ENCODE measurements at regions not wholly inside any gene's neighbourhood (a gene's known extent, or its start where the extent isn't known, plus 50 kb on each side); places are given as distances from the start of the nearest gene placed in this dataset.
"Not testable (repeated sequence)": the region's sequence is repeated elsewhere in the genome, so short reads cannot be mapped to it uniquely, and the experiment has no call there.

DNA sequence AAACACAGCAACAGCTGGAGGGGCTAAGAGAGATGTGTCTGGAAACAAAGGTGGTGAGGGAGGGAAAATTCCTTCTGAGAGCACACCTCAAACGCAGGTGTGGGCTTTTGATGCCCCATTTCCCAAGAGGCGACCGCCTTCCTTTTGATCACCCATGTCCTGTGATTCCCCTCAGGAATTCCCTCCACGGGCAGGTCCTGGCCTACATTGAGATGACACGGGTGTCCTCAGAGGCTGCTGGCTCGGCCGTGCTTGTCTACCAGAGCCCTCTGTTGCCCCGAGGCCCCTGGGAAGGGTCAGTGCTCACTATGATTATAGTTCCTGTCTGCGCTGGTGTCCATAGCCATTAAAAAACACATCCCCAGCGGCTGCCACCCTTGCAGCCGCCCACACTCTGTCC is 242.6 kb downstream of the TFAP2C start:
- no peak for DNase-seq (ENCODE audit: low read depth in 2 of 2)

DNA sequence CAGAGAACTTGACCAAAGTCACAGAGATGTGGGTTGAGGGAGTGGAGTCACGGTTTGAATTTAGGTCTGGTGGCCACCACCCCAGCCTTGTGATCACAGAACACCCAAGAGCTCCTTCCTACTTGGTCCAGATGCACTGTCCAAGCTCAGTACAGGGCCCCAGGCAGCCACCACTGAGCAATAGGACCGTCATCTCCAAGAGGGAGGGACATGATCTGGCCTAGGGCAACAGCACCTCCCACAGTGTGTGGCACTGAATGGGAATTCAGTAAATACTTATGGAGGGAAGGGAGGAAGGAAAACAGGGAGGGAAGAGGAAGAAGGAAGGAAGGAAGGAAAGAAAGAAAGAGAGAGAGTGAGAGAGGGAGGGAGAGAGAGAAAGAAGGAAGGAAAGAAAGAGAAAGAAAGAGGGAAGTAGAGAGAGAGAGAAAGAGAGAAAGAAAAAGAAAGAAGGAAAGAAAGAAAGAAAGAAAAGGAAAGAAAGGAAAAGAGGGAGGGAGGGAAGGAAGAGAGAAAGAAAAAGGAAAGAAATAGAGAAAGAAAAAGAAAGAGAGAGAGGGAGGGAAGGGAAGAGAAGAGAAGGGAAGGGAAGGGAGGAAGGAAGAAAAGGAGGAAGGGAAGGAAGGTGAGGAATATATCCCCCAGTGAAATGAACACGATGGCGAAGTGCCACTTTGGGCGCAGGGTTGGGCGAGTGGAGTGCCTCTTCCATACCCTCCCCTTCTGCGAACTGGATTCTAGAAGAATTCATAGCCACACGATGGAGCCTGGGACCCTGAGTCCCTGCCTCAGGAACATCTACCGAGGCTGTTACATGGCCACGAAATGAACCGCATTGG is 243.7 kb downstream of the TFAP2C start:
- no peak for DNase-seq (ENCODE audit: low read depth in 2 of 2)

DNA sequence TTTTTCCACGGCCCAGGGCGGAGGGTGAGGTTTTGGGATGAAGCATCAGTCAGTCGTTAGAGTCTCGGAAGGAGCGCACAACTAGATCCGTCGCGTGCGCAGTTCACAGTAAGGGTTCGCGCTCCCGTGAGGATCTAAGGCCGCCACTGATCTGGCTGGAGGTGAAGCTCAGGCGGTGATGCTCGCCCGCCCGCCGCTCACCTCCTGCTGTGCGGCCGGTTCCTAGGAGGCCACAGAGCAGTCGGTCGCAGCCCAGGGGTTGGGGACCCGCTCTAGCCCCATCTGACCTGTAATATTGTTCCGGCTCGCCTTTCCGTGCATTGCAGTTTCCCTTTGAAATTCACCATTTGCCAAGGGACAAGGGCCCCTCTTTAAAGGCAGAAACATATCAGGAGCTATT is 244.7 kb downstream of the TFAP2C start:
- DNase-seq (ENCODE audit: low read depth in 2 of 2) = no peak

DNA sequence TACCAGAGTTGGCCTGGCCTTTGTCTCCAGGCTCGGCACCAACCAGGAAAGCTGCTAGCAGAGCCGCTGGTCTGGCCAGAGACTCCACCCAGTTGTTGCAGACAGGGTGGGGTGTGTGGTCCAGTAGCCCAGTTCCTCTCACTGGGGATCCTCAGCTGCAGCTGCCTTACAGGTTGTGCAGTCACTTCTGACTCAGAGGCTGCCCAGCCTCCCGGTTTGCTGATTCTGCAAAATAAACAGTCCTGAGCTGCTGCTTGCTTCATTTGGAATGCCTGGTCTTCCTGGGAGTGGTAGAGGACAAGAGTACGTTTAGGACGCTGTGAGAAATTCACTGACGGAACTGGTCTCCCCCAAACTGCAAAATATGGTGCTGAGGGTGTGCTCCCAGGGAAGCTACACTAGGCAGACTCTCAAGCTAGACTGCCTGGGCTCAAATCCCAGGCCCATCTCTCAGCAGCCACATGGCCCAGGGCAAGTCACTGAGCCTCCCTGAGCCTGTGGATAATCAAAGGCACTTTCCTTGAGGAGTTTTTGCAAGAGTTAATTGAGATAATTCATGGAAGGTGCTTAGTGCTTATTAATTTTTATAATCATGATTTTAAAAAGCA is 246.1 kb downstream of the TFAP2C start:
- no peak for DNase-seq (ENCODE audit: low read depth in 2 of 2)

DNA sequence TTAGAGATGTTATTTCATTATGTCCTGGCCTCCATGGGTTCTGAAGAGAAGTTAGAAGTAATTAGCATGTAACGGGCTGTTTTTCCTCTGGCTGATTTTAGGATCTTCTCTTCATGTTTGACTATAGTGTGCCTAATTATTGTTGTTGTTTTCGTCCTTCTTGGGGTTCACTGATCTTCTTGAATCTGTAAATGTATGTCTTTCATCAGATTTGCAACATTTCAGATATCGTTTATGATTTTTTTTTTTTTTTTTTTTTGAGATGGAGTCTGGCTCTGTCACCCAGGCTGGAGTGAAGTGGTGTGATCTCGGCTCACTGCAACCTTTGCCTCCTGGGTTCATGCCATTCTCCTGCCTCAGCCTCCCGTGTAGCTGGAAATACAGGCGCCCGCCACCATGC is 246.7 kb downstream of the TFAP2C start:
- DNase-seq (ENCODE audit: low read depth in 2 of 2) = no peak

DNA sequence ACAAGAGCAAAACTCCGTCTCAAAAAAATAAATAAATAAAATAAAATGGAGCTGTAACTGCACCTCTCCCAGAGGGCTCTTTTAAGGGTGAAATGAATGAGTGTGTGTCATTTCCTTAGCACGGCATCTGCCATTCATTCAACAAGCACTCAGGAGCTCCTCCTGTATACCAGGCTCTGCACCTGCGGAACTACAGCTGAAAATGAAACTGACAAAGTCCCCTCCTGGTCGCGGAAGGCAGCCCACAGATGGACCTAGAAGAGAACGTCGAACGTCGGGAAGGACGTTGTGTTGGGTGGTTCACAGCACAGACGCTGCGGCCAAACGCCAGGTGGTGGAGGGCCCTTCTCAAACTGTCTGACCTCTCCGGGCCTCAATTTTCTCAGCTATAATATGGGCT is 256.4 kb downstream of the TFAP2C start:
- no peak for DNase-seq (ENCODE audit: low read depth in 2 of 2)

DNA sequence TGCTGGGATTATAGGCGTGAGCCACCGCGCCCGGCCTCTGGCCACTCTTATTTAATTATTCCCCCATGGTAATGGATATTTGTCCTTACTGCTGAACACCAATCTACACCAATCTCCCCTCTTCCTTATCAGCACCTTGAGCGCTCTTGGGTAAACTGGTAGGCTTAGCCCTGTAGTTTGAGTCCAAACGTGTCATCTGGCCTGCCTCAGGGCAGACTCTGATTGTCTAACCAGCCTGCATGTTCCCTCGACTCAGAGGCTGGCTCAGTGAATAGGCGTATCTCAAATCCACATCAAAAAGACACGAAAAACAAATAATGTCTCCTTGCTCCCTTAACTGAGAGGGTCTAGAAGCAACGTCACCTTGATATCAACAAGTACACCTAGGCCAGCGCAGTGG is 260.9 kb downstream of the TFAP2C start:
- no peak for DNase-seq (ENCODE audit: low read depth in 2 of 2)

DNA sequence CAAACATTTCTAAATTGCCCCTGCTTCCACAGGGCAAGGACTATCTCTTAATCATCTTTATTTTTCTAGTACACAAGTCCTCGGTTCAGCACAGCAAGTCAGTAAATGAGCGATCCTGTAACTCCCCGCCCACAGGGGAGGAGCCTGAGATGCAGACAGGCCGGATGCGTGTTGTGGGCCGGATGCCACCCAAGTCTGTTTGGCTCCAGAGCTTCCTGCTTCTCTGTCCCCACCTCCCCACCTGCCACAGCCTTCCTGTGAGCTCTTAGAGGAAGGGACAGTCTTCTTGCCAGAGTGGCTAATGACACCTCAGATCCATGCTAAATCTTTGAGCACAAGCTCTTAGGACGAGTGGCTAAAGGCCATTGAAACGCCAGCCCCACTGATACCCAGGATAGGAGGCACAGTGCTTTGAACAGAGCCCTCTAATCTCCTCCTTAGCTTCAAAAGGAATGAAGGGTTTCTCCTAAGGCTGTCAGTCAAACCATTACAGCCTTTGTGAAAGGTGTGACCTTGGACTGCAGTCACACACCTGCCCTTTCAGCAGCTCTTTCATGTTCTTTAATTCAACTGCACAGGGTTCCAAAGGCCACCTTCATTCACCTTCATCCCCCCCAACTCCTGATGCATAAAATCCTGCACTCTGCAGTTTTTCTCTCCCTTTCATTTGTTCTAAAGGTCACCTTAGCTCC is 264.3 kb downstream of the TFAP2C start:
- DNase-seq (ENCODE audit: low read depth in 2 of 2) = no peak

DNA sequence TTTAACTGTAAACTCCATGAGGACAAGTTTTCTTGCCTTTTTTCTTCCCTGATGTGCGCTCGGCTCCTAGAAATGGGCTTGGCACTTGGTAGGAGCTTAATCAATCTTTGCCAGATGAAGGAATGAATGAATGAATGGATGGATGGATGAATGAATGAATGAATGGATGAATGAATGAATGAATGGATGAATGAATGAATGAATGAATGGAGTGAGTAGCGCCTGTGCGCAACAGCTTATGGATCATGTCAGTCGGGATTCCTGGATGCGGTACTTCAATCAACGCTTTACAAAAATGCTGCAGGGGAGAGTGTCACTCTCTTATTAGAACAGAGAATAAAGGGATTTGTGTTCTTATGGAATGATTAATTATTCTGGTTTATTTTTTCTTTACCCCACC is 267.3 kb downstream of the TFAP2C start:
- DNase-seq (ENCODE audit: low read depth in 2 of 2) = no peak

DNA sequence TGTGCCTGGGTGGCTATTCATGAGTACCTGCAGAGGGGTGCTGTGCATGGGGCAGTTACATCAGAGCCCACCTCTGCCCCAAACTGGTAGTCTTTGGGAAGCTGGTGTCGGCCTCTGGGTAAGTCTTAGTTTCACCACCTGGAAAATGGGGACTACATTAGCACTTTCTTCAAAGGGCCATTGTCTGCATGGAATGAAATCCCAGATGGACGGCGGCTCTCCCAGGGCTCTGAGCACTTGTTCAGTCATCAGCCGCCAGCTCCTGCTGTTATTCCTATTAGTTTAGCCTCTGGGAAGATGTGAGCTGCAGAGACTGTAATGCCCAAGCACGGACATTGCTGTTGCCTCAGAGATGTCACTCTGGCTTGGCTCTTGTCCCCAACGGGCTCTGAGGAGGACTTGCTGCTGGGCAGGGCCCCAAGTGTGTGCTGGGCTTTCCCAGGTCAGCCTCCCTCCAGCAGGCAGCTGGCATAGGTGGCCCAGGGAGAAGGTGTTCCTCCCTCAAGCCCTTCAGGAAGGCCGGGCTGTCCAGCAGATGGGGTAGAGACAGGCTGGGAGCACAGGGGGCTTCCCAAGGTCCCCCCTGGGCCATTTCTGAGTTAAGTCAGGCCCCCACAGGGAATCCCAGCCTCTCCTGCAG is 268.3 kb downstream of the TFAP2C start:
- DNase-seq (ENCODE audit: low read depth in 2 of 2) = no peak

DNA sequence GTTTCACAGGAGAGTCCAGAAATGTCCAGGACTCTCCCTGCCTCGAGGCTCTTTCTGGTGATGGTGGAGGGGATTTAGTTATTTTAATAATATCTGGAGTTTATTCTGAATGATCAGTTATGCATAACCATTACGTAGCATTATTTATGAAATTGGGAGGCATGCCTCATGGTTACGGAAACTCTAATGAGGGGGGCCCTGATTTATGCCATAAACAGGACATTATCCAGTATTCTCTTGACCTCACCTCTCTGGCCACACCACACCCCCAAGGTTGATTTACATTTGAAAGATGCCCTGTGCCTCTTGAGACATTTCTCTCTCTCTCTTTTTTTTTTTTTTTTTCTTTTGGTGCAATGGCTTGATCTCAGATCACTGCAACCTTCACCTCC is 268.8 kb downstream of the TFAP2C start:
- no peak for DNase-seq (ENCODE audit: low read depth in 2 of 2)

DNA sequence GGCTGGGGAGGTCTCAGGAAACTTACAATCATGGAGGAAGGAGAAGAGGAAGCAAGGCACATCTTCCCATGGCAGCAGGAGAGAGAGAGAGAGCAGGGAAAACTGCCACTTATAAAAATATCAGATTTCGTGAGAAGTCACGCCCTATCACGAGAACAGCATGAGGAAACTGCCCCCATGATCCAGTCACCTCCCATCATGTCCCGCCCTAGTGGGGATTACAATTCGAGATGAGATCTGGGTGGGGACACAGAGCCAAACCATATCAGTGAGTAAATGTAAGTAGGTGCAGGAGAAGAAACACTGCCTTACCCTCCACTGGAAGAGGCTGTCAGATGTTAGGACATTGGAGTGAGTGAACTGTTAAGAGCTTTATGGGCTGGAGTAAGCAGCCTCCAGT is 270.4 kb downstream of the TFAP2C start:
- DNase-seq (ENCODE audit: low read depth in 2 of 2) = no peak

DNA sequence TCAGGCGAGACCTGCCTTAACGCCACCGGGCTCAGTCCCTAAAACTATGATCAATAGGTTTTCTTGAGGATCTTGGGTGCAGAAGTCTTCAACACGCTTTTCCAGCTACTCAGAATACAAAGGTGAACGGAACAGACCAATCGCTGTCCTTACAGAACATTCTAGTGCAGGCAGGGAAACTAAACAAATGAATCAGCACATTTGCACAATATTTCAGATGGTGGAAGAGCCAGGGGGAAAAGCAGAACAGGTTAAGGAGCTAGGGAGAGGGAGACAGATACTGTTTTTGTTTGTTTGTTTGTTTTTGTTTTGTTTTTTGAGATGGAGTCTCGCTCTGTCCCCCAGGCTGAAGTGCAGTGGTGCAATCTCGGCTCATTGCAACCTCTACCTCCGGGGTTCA is 271.1 kb downstream of the TFAP2C start:
- DNase-seq (ENCODE audit: low read depth in 2 of 2) = no peak

DNA sequence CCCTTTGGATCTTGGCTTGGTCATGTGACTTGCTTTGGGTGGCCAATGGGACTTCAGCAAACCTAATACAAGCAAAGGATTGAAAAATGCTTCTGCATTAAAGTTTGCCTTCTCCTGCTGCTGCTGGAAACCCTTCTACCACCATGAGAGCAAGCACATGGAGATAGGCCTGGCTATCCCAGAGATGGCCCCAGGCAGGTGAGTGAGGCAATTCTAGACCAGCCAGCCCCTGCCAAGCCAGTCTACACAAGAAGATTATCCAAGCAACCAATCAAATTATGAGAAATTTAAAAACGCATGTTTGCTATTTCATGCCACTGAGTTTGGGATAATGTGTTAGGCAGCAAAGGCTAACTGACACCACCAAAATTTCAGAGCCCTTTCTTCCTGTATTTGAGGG is 274.3 kb downstream of the TFAP2C start:
- DNase-seq (ENCODE audit: low read depth in 2 of 2) = no peak

DNA sequence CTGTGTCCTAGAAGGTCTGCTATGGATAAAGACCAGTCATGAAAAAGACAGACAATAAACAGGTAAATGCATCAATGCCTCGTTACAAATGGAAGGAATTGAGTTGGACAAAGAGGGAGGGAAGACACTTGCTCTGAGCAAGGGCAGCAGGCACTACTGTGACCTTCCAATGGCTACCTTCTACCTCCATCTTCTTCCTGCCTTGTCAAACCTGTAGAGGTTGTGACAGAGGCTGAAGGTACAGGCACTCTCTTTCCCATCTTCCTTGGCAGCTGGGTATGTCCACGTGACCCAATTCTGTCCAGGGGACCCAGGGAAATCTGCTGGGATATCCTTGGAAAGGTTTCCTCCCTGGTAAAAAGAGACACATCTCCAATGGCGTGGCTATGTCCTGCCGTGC is 274.8 kb downstream of the TFAP2C start:
- DNase-seq (ENCODE audit: low read depth in 2 of 2) = no peak

DNA sequence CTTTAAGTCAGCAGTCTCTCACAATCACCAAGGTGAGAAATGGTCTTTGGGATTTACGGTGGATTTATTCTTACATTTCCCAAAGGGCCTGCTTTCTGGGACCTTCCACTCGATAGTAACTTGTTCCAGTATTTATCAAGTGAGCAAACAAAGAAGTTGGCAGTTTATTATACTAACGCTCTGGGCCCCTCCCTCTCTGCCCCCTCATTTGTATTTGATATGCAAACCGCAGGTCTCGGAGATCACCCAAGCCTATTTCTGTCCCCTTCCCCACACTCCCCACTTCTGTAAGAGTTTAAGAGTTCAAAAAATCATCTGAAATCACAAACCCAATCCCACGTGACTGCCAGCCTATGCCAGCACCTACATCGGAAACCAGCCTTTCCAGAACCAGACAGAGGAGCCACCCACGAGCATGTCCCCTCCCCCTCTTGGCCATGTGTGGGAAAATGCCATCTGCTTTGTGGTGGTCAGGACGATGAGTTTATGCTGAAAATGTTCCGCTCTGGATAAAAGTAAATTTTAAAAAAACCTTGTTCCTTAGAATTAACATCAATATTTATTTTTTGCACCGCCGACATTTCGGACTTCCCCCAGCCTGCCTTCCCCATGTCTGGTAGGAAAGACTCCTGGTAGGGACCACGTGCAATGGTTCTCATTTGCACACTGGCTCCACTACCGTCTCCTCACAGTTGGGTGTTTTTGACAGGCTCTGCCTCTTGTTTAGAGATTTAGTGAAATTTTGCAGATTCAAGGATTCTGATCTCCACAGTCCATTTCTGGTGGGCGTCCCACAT is 281.0 kb downstream of the TFAP2C start:
- no peak for DNase-seq (ENCODE audit: low read depth in 2 of 2)

DNA sequence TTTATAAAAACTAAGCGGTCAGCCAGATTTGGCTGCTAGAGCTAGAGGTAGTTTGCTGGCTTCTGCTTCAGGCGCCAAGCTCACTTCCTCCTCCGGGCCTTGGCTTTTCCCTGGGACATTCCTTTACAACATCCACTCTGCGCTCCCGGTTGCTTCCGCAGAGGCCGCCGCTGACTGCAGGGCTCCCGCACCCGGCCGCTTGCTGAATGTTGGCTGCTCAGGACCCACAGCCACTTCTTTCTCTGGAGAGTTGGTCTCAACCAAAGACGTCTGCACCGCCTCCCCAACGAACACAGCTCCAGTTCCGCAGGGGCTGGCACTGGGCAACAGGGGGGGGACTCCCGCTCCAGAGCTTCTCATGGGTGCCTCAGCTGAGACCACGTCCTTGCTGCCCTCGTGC is 282.8 kb downstream of the TFAP2C start:
- no peak for DNase-seq (ENCODE audit: low read depth in 2 of 2)

DNA sequence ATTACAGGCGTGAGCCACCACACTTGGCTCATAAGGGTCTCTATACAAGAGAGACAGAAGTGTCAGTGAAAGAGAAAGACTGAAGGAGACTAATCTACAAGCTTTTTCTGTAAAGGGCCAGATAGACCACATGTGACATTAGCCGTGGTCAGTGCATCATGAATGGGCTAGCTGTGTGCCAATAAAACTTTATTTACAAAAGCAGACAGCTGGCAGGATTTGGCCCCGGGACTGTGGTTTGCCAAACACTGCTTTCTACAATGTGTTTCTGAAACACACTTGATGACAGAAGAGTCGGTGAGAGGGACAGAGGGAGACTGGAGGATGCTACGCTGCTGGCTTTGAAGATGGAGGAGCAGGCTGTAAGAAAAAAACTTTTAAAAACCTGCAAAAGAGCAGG is 285.4 kb downstream of the TFAP2C start:
- DNase-seq (ENCODE audit: low read depth in 2 of 2) = no peak

DNA sequence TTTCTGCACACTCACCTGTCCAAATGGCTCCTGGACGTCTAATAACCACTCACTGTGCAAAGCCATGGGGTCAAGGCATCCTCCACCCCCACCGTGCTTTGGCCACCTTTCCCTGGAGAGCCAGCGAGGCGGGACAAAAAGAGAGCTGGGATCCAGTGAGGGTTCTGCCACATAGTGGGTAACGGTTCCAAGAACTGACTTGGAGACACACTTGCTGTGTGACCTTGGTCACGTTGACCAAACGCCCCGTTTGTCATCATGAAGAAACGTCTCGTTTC is 287.2 kb downstream of the TFAP2C start:
- DNase-seq (ENCODE audit: low read depth in 2 of 2) = no peak

DNA sequence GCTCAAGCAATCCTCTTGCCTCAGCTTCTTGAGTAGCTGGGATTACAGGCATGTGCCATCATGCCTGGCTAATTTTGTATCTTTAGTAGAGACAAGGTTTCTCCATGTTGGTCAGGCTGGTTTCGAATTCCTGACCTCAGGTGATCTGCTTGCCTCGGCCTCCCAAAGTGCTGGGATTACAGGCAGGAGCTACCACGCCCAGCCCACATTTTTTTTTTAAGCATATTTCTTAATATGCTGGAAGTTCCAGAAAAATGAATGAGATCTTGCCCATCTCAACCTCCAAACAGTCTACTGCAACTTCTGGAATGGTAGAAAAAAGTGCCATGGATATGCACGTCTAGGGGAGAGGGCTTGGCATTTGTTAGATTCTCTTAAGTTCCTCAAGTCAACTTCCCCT is 290.9 kb downstream of the TFAP2C start:
- DNase-seq (ENCODE audit: low read depth in 2 of 2) = not testable (repeated sequence)

DNA sequence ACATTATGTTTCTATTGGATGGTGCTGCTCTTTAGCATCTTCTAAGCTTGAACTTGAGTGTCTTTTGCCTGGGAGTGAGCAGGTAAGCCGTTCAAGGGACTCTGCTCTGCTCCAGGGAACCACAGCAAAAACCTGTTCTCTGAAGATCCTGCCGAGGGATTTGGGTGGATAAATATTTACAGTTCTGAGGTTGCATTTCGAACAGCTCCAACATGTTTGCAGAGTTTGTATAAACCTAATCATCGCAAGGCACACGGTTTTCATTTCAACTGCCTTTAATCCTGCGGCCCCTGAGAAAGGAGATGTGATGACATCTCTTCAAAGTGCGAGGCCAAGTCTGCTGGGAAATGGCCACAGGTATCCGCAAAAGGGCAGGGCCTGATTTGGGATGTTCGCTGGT is 293.4 kb downstream of the TFAP2C start:
- no peak for DNase-seq (ENCODE audit: low read depth in 2 of 2)
